ENCODE measurements at regions not wholly inside any gene's neighbourhood (a gene's known extent, or its start where the extent isn't known, plus 50 kb on each side); places are given as distances from the start of the nearest gene placed in this dataset.

DNA sequence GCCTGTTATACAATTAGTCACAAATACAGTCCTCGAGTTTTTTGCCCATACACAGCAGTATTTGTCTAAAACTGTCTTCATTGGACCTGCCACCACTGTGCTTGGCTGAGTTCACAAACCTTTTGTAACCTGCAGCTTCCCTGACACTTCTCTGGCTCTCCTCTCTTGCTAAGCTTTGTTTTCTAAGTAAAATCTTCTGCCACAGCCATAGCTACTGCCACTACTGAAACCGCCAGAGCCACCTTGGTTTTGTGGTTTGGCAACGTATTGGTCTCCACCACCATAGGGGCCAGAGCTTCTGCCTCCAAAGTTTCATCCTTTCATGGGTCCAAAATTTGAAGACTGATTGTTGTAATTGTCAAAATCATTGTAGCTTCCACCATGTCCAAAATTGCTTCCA, 668.2 kb upstream of the BRINP3 start:
- H3K4me2 ChIP-seq (ENCODE audit: low read length): no peak overlapping the region
- no peaks in the 10 kb centered on the region for H3K79me2 ChIP-seq (ENCODE audit: insufficient read depth, low read length)
- Mint-ChIP-seq H3K36me3 (ENCODE audit: low read depth, unreplicated experiment) (no peaks in the 10 kb centered on the region), H3K4me1 (ENCODE audit: low read depth, unreplicated experiment) (no peaks in the 10 kb centered on the region), H3K27ac (ENCODE audit: unreplicated experiment) (no peak overlapping the region), H3K27me3 (ENCODE audit: low read depth, unreplicated experiment) (no peaks in the 10 kb centered on the region), H3K9me3 (ENCODE audit: unreplicated experiment) (no peaks in the 10 kb centered on the region), H3K4me3 (ENCODE audit: unreplicated experiment) (no peak overlapping the region)
- TF ChIP-seq EZH2 (IDR thresholded peaks at IDR 0.05; ENCODE audit: insufficient read depth, low read length): no peak
- TF ChIP-seq, protein P1, sequence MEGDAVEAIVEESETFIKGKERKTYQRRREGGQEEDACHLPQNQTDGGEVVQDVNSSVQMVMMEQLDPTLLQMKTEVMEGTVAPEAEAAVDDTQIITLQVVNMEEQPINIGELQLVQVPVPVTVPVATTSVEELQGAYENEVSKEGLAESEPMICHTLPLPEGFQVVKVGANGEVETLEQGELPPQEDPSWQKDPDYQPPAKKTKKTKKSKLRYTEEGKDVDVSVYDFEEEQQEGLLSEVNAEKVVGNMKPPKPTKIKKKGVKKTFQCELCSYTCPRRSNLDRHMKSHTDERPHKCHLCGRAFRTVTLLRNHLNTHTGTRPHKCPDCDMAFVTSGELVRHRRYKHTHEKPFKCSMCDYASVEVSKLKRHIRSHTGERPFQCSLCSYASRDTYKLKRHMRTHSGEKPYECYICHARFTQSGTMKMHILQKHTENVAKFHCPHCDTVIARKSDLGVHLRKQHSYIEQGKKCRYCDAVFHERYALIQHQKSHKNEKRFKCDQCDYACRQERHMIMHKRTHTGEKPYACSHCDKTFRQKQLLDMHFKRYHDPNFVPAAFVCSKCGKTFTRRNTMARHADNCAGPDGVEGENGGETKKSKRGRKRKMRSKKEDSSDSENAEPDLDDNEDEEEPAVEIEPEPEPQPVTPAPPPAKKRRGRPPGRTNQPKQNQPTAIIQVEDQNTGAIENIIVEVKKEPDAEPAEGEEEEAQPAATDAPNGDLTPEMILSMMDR (IDR thresholded peaks at IDR 0.05; ENCODE audit: insufficient read depth, low read depth, low read length): no peak
- FAIRE-seq (no peak), DNase-seq (ENCODE audit: low read depth) (no peak)
- H3K36me3 ChIP-seq (ENCODE audit: insufficient read depth, low read length): no peaks in the 10 kb centered on the region
- no peaks in the 10 kb centered on the region for H3K9me3 ChIP-seq (ENCODE audit: insufficient read depth, low read depth, low read length)
- no peak overlapping the region for H3K9ac ChIP-seq (ENCODE audit: low read length)
- H3K4me1 ChIP-seq (ENCODE audit: insufficient read depth, low read length): no peaks in the 10 kb centered on the region
- no peak overlapping the region for H2AFZ ChIP-seq (ENCODE audit: low read depth, low read length)
- no peak overlapping the region for H3K4me3 ChIP-seq (ENCODE audit: insufficient read depth, low read depth, low read length)
- H4K20me1 ChIP-seq (ENCODE audit: insufficient read depth, low read length): no peaks in the 10 kb centered on the region
- H3K27me3 ChIP-seq (ENCODE audit: insufficient read depth, low read length): no peaks in the 10 kb centered on the region
- H3K27ac ChIP-seq (ENCODE audit: low read depth, low read length): no peak overlapping the region

DNA sequence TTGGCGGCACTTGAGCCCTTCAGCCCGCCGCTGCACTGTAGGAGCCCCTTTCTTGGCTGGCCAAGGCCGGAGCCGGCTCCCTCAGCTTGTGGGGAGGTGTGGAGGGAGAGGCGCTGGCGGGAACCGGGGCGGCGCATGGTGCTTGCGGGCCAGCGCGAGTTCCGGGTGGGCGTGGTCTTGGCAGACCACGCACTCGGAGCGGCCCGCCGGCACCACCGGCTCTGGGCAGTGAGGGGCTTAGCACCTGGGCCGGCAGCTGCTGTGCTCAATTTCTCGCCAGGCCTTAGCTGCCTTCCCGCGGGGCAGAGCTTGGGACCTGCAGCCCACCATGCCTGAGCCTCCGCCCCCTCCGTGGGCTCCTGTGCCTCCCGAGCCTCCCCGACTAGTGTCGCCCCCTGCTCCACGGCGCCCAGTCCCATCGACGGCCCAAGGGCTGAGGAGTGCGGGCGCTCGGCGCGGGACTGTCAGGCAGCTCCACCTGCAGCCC, 673.7 kb upstream of the BRINP3 start:
- no peaks in the 10 kb centered on the region for H3K9me3 ChIP-seq (ENCODE audit: insufficient read depth, low read depth, low read length)
- no peak overlapping the region for H3K4me2 ChIP-seq (ENCODE audit: low read length)
- no peak for TF ChIP-seq EZH2 (IDR thresholded peaks at IDR 0.05; ENCODE audit: insufficient read depth, low read length)
- TF ChIP-seq, protein P1 (IDR thresholded peaks at IDR 0.05; ENCODE audit: insufficient read depth, low read depth, low read length): no peak
- no peaks in the 10 kb centered on the region for H3K4me1 Mint-ChIP-seq (ENCODE audit: low read depth, unreplicated experiment)
- no peaks in the 10 kb centered on the region for H4K20me1 ChIP-seq (ENCODE audit: insufficient read depth, low read length)
- H3K27ac Mint-ChIP-seq (ENCODE audit: unreplicated experiment): no peak overlapping the region
- no peak overlapping the region for H2AFZ ChIP-seq (ENCODE audit: low read depth, low read length)
- no peak overlapping the region for H3K27ac ChIP-seq (ENCODE audit: low read depth, low read length)
- FAIRE-seq (no peak), DNase-seq (ENCODE audit: low read depth) (no peak)
- H3K4me3 Mint-ChIP-seq (ENCODE audit: unreplicated experiment): no peak overlapping the region
- H3K79me2 ChIP-seq (ENCODE audit: insufficient read depth, low read length): no peaks in the 10 kb centered on the region
- H3K9me3 Mint-ChIP-seq (ENCODE audit: unreplicated experiment): no peaks in the 10 kb centered on the region
- H3K4me3 ChIP-seq (ENCODE audit: insufficient read depth, low read depth, low read length): no peak overlapping the region
- no peaks in the 10 kb centered on the region for H3K36me3 ChIP-seq (ENCODE audit: insufficient read depth, low read length)
- H3K9ac ChIP-seq (ENCODE audit: low read length): no peak overlapping the region
- no peaks in the 10 kb centered on the region for H3K27me3 Mint-ChIP-seq (ENCODE audit: low read depth, unreplicated experiment)
- no peaks in the 10 kb centered on the region for H3K27me3 ChIP-seq (ENCODE audit: insufficient read depth, low read length)
- H3K4me1 ChIP-seq (ENCODE audit: insufficient read depth, low read length): no peaks in the 10 kb centered on the region
- H3K36me3 Mint-ChIP-seq (ENCODE audit: low read depth, unreplicated experiment): no peaks in the 10 kb centered on the region

GRCh38 chr1:191152776-191153175, 675.1 kb upstream of the BRINP3 start:
- H2AFZ ChIP-seq (ENCODE audit: low read depth, low read length): no peak overlapping the region
- no peak overlapping the region for H3K9ac ChIP-seq (ENCODE audit: low read length)
- no peaks in the 10 kb centered on the region for H3K9me3 ChIP-seq (ENCODE audit: insufficient read depth, low read depth, low read length)
- no peak overlapping the region for H3K4me3 Mint-ChIP-seq (ENCODE audit: unreplicated experiment)
- H3K27me3 Mint-ChIP-seq (ENCODE audit: low read depth, unreplicated experiment): no peaks in the 10 kb centered on the region
- H3K36me3 Mint-ChIP-seq (ENCODE audit: low read depth, unreplicated experiment): no peaks in the 10 kb centered on the region
- no peaks in the 10 kb centered on the region for H4K20me1 ChIP-seq (ENCODE audit: insufficient read depth, low read length)
- no peaks in the 10 kb centered on the region for H3K9me3 Mint-ChIP-seq (ENCODE audit: unreplicated experiment)
- no peaks in the 10 kb centered on the region for H3K4me1 ChIP-seq (ENCODE audit: insufficient read depth, low read length)
- H3K27ac Mint-ChIP-seq (ENCODE audit: unreplicated experiment): no peak overlapping the region
- FAIRE-seq: no peak
- H3K36me3 ChIP-seq (ENCODE audit: insufficient read depth, low read length): no peaks in the 10 kb centered on the region
- DNase-seq (ENCODE audit: low read depth): no peak
- H3K4me1 Mint-ChIP-seq (ENCODE audit: low read depth, unreplicated experiment): no peaks in the 10 kb centered on the region
- TF ChIP-seq EZH2 (IDR thresholded peaks at IDR 0.05; ENCODE audit: insufficient read depth, low read length): no peak
- TF ChIP-seq, protein P1 (IDR thresholded peaks at IDR 0.05; ENCODE audit: insufficient read depth, low read depth, low read length): no peak
- H3K27me3 ChIP-seq (ENCODE audit: insufficient read depth, low read length): no peaks in the 10 kb centered on the region
- no peak overlapping the region for H3K27ac ChIP-seq (ENCODE audit: low read depth, low read length)
- no peak overlapping the region for H3K4me3 ChIP-seq (ENCODE audit: insufficient read depth, low read depth, low read length)
- H3K79me2 ChIP-seq (ENCODE audit: insufficient read depth, low read length): no peaks in the 10 kb centered on the region
- H3K4me2 ChIP-seq (ENCODE audit: low read length): no peak overlapping the region
